NCI-H2107 (cell line): ENCODE measurements at regions not wholly inside any gene's neighbourhood (a gene's known extent, or its start where the extent isn't known, plus 50 kb on each side); places are given as distances from the start of the nearest gene placed in this dataset.
"Not testable (repeated sequence)": the region's sequence is repeated elsewhere in the genome, so short reads cannot be mapped to it uniquely, and the experiment has no call there.

Source experiments
- DNase-seq: peaks from one replicate; lab custom pipeline; 2025; lab: John Stamatoyannopoulos, UW

DNA sequence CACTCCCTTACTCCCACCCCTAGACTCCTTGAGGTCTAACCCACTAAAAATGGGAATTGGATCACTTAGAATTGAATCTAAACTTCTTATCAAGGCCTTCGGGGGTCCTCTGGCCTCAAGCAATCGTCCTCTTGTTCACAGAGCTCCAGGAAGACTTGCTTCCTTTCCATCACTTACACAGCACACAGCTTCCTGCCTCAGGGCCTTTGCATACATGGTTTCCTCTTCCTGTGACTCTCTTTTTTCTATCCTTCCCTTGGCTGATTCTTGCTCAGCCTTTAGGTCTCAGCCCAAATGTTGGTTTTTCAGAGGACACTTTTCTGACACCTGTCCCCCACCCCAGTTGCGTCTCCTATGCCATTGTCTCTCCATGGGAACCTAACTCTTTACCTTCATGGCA lies 50.0 kb upstream of the ALDH1B1 start:
- DNase-seq = no peak

DNA sequence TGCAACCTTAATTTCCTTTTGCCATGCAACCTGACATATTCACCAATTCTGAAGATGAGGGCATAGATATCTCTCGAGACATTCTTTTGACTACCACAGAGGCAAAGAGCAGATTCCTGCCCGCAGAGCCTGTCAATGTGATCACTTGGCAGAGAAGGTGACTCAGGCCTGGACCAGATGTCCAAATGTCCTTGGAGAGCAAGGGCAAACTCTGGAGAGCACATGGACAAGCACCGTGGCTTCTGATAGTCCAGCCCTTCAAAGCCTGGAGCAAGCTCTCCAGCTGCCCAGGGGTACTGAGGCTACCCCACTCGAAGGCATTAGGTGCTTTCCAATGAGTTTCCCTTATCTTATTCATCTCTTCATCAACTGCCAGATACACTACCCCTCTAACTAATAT lies 50.4 kb upstream of the ALDH1B1 start:
- DNase-seq = no peak

DNA sequence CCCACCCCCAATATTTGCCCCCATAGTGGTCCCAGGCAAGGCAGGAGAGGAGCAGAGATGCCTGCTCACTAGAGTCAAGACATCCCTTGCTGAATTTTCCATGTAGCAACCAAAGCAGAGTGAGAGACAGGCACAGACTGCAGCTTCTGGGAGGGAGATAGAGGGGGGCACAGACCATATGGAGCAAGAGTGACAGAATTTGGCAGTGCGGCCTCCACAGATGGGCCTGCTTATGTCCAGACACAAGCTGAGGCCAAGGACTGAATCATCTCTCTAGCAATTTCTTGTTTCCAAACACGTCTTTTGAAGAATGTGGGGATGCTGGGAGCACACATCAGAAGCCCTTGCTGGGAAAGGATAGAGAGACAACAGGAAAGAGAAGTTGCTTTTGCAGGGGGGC lies 53.0 kb upstream of the ALDH1B1 start:
- no peak for DNase-seq

DNA sequence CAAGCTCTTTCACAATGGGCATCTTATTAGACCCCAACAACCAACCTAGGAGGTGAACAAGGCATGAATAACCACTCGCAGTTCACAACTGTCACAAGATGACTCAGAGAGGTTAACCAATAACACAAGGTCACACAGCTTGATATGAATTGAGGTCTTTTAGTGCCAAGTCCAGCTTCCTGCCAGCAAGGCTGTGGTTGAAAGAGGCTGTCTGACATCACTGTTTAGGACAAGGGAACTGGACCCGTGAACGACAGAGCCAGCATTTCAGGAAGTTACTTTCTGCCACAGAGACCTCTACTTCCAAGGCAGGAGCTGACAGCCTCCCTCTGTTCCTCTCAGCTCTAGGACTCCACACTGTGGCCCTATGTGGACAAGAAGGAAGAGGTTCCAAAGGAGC lies 53.4 kb upstream of the ALDH1B1 start:
- DNase-seq = no peak

DNA sequence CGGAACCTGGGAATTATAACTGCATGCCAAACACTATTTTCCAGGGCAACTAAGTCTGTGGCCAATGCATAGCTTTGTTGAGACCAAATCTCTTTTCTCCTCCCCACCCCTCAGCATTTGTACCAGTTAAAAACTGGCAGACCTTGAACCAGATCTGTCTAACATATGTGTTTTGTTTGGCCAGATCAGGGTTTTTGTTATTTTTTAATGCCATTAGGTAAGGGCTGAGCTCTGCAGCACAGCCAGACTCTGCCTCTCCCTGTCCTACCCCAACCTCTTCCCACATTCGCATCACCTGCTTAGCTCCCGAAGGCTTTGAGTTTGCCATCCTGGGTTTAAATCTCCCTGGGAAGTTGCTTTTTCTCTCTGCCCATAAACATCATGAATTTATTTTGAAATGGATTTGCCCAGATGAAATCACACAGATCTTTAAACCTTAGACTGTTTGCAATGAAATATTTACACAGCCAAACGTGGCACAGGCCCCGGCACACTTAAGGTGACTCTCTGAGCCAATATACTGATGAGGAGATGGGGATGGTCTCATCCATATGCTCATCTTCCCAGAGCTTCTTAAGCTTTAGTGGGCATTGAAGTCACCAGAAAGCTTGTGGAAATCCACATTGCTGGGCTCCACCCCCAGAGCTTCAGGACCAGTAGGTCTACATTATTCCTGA lies 54.0 kb upstream of the ALDH1B1 start:
- no peak for DNase-seq

DNA sequence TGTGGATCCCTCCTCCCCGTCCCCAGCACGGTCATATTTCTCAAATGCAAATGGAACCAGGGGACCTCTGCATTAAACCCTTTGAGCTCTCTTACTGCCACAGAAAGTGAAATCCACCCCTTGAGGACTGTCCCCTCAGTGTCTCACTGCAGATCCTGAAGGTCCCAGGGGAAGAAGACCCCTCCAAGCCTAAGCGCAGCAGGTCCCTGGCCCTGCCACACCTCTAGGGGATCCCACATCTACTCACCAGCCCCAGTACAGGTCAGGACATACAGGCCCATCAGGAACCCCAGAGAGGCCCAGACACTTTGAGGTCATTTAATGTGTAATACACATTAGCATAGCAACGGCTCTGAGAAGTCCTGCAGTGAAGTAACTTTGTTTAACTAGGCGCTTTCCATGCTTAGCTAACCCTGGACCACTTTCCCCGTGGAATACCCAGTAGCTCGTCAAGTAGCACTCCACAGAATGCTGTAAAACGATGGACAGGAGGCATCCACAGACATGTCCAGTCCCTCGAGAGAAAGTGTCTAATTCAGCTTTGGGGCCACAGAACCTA lies 54.7 kb upstream of the ALDH1B1 start:
- DNase-seq = no peak

DNA sequence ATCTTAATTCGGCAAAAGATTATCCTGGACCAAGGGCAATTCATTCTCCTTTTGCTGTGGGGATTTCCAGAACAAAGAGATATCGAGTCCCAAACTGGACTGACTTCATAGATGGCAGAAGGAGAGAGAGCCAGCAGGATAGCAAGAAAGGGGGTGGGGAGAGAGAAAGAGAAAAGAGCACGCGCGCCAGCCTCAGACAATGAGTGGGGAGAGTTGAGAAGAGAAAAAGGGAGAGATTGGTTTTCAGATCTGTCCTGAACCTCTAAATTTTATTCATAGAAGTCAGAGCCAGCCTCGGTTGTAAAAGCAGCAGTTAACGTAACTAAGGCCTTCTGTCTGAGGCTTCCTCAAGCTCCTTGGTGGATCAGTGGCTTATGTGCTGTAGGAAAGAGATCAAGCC lies 55.3 kb upstream of the ALDH1B1 start:
- DNase-seq = no peak

DNA sequence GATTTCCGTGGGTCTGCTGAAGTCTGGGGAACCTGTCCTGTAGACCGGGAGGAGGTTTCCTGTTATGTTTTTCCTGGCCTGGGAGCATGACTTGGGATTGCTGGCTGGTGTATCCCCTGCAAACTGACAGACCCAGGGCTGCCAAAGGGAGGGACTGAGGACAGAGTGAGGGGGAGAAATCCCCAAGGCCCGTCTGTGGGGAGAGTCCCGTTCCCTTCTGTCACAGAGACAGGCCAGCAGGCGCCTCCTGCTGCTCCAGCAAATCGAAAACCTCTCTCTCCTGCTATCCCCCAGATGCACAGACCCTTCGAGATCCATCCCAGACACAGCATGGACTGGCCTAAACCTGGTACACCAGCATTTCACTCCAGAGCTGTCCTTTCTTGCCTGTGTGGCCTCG lies 56.2 kb upstream of the ALDH1B1 start:
- no peak for DNase-seq

DNA sequence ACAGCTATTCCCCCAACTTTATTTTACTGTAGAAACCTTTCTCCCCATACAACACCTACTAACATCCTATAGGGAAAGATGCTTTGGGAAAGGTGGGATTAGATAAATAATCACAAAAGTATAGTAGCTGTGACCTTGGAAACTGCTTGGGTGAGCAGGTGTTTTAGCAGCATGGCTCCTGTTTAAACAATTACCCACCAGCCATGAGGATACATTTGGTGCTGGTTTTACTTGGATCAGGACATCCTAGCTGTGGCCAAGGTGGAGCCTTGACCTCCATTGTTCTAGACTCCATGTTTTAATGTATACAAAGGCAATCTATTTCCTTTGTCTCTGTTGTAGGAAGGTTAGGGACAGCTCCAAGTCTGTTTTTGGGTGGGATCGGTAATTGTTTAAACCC lies 56.8 kb upstream of the ALDH1B1 start:
- no peak for DNase-seq

DNA sequence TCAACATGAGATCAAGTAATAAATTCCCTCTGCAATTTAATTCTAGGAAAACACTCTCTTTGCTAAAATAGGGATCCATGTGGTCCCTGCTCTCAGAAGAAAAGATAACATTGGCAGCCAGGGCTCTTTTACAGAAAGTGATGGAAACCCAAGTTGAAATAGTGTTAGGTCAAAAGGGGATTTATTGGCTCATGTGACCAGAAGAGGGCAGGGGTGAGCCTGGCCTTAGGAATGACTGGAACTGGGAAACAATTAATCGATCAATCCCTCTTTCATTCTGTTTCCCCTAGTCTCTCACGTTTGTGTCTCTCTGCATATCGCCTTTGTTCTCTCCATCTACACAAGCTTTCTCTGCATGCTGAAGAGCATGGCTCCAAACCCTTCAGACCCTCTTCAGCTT lies 58.3 kb upstream of the ALDH1B1 start:
- no peak for DNase-seq

DNA sequence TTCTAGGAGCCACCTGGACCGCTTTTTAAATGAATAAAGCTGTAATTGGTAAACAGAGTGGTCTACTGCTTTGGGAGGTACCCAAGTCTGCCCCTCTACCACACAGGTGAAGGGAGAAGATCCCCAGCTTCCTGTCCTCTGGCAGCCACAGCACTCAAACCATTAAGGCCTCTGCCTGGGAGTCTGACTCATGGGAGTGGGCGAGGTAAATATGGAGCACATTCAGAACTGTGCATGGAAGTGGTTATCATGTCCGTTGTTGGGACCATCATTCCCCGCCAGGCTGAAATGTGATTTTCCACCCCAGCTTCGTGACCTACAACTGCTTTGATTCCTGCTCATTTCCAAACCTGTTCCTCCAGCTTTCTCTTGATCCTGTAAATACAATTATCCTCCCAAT lies 59.5 kb upstream of the ALDH1B1 start:
- DNase-seq = no peak

DNA sequence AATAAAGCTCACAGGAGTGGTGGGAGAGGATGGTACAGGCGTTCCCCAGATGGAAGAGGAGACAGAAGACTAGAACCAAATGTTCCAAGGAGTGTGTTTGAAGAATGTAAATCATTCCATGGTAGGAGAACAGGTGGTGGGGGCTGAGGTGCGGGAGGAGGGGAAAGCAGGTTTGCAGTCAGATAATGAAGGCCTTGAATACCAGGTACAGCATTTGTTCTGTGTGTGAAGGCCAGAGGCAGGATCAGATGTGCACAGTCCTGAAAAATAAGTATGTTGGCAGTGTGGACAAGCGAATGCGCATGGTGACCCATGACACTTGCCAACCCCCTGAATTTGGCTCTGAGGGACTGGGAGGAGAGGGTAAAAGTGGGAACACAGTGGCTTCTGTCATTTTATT lies 59.9 kb upstream of the ALDH1B1 start:
- DNase-seq = no peak

DNA sequence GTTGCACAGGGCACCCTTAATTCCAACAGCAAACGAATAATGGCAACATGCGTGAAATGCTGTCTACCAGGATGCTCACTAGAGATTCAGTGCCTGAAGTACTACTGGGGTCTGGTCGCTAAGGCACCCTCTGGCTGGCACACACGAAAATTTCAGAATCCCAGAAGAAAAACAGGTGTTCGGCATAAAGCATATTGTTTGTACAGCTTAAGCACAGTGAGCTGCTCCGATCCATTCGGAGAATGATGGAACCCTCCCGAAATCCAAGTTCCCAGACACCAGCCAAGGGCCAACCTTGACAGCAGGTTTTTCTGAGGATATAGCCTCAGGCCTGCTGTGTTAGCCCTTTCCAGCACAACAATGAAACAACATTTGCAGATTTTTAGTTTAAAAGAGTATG lies 61.4 kb upstream of the ALDH1B1 start:
- DNase-seq = no peak

DNA sequence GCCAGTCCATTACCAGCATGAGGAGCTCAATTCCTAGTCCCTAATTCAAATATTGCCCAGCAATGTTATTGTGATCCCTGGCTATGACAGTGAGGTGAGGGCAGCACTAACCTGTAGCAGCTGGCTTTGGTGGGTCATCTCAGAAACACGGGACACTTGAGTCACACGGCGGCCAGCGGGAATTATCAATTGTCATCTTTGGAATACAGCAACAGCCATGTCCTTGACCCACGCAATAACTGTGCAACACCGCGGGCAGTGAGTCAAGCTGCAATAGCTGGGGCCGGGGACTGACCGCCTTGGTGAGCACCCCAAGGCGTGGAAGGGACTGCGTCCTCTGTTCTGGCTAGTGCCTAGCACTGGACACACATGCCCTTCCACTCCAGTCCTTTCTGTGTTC lies 62.5 kb upstream of the ALDH1B1 start:
- no peak for DNase-seq

DNA sequence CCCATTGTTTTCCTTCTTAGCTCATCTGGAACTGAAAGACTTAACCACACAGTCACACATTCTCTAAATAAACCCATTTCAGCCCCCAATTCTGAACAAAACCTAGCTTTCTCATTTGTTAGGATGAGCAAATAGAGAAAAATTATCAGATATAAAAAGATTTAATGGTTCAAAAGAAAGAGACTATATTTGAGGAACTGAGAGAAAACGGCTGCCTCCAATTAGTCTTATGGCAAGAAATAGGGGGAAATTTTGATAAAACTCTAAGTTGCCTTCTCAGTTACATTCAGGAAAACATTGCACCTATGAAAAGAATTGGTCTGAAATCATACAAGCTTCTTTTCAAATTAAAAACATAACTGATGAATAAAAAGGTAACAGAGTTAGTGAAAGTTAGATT lies 63.7 kb upstream of the ALDH1B1 start:
- DNase-seq = no peak

DNA sequence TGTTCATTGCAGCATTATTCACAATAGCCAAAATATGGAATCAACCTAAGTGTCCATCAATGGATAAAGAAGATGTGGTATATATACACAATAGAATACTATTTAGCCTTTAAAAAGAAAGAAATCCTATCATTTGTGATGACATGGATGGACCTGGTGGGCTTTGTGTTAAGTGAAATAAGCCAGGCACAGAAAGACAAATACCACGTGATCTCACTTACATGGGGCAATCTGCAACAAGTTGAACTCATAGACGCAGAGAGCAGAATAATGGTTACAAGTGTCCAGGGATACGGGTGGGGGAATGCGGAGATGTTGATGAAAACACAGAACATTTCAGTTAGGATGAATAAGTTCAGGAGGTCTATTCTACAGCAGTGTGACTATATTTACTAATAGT lies 66.4 kb upstream of the ALDH1B1 start:
- no peak for DNase-seq

DNA sequence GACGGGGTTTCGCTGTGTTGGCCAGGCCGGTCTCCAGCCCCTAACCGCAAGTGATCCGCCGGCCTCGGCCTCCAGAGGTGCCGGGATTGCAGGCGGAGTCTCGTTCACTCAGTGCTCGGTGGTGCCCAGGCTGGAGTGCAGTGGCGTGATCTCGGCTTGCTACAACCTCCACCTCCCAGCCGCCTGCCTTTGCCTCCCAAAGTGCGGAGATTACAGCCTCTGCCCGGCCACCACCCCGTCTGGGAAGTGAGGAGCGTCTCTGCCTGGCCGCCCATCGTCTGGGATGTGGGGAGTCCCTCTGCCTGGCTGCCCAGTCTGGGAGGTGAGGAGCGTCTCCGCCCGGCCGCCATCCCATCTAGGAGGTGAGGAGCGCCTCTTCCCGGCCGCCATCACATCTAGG lies 68.3 kb upstream of the ALDH1B1 start:
- DNase-seq = not testable (repeated sequence)

DNA sequence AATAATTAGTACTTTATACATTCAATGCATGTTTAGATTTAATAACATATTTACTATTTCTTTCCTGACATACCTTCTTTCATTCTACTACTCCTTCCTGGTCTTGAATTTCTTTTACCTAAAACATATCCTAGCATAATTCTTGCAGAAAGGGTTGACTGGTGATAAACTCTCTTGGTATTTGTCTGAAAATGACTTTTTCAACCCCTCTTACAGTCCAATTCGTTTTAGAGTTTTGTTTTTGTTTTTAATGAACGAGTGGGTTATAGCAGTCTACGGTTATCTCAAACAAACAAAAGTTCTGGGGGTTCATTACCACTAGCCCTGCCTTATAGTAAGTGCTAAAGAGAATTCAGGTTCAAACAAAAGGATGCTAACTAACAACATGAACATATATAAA lies 69.6 kb upstream of the ALDH1B1 start:
- no peak for DNase-seq

DNA sequence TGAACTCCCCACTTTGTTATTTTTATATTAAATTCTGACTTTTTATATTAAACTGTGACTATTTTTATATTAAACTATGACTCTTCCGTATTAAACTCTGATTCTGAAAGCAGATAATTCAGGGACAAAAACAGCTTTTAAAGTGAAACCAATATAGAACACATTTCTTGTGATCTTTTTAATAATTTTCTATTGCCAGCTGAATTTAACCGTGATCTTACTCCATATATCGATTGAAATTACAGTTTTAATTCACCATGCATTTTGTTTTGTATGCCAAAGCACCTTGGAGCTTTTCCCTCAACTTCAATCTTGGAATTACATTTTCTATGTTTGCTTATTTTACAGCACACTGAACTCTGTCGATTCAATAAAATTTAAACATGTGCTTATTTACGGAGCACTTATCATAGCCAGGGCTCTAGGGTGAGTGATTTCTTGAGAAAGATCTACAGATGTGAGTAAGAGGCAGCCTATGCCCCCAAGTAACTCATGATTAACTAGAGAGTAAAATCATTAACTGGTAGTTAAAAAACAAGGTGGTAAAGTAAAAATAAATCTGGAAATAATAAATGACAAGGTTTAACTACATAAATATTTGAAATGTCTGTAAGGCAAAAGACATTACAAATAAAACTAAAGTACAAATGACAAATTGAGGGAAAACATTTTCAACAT lies 72.9 kb upstream of the ALDH1B1 start:
- DNase-seq = no peak

DNA sequence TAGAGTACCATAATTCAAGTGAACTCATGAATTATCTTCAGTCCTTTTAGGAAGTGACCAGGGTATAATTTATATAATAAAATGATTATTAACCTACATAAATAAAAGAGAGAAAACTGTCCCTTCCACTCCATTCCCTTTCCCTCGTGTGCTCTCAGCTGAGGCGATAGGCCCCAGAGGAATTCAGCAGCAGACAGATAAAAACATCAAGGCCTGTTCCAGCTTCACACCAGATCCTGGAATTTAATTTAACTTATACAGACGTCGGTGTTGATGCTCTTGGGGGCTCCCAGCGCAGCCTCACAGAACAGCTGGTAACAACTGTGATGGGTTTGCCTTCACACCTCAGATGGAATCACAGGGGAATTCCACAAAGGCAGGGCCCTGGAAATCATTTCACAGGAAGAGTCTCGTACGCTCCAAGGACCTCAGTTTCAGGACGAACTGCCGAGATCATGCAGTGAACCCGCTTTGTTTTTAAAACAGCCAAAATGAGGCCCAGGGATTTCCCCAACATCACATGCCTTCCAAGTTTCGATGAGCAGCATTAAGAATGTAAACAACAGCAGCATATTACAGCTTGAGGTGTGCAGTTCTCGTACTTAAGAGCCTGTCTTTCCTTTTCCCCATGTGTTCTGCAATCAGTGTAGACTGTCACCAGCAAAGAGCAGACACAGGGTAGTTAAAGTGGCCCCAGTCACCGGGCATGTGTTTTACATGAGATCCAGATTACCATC lies 73.6 kb upstream of the ALDH1B1 start:
- DNase-seq = no peak

DNA sequence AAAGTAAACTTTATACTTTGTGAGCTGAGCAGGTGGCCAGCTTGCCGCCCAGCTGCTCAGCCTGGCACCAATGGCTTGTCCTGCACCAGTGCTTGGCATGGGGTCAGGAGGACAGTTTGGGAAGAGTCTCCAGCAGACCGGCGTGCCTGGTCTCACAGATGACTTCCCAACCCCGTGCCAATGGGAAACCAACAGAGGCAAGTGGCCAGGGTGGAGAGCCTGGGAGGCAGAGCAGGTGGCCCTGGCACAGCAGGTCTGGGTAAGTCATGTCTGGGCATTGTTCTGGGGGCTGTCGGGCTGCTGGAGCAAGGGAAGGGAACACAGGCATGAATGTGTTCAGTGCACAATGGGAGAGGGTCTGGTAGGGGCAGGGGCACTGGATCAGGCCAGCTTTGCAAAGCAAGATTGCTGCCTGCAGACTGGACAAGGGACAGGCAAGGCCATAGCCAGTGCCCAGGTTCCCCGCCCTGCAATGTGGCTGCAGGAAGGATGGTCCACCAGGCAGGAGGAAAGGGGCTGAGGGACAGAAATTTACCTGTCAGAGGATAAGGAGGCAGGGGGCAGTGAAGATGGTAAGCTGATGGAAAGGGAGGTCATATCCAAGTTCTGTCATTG lies 76.2 kb upstream of the ALDH1B1 start:
- DNase-seq = no peak

DNA sequence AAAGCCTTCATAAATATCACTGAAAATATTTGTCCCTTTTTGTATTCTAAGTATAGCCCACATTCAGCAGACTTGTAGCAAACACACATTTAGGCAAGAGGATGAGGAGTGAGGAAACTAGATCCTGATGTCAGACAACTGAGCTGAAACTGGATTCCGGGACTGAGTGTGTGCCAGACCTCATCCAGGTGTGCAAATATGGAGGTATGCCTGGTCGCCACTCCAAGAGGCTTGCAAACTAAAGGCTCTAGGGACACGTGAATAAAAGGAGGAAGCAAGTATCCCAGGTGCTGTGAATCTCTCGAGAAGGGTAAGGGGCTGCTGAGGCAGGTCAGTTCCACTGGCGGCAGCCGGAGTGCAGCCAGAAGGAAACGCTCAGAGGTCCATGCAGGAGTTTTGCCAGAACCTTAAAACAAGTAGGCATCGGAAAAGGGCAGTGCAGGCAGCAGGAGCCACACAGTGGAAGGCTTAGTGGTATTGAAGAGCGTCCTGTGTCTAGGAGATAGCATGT lies 77.4 kb upstream of the ALDH1B1 start:
- DNase-seq = no peak

DNA sequence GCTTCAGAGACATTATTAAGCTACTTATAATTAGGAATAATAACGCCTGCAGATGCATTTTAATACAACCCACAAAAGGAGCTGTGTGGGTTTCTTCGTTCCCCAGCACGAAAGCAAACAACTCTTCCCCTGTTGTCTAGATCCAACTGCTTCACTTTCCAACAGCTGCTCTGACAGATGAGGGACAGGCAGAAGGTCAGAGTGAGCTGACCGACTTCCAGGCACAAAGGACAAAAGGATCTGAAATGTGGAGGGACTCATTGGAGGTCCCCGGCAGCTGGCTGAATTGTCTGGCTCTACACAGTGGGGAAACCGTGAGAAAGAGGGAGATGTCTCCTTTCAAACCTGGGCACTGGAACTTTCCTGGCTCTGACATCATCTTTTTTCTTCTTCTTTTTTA lies 79.1 kb upstream of the ALDH1B1 start:
- no peak for DNase-seq
